NT2/D1 (cell line): ENCODE measurements at regions not wholly inside any gene's neighbourhood (a gene's known extent, or its start where the extent isn't known, plus 50 kb on each side); places are given as distances from the start of the nearest gene placed in this dataset.

Experiments
- SUZ12 ChIP-seq: IDR thresholded peaks from 2 replicates; pipeline ENCODE4 v1.6.1; 2011; ENCODE audit not compliant: insufficient read length, insufficient read depth; ENCODE audit errors: extremely low read depth
- YY1 ChIP-seq: IDR thresholded peaks from 2 replicates; pipeline ENCODE4 v1.6.1; 2011; ENCODE audit not compliant: insufficient read length, insufficient read depth
- ZNF274 ChIP-seq: IDR thresholded peaks from 2 replicates; pipeline ENCODE4 v1.6.1; 2011; ENCODE audit warnings: mild to moderate bottlenecking, low read depth, low read length

- TF ChIP-seq ZNF274 (no peak), YY1 (no peak), SUZ12 (no peak)
Measured at GRCh38 chrX:96480081-96480480, 204.6 kb upstream of the DIAPH2 start.
